DND-41 (cell line): ENCODE measurements at regions not wholly inside any gene's neighbourhood (a gene's known extent, or its start where the extent isn't known, plus 50 kb on each side); places are given as distances from the start of the nearest gene placed in this dataset.

Experiments
- CTCF ChIP-seq: IDR thresholded peaks from 2 replicates; pipeline ENCODE4 v1.5.1; 2012; ENCODE audit warnings: borderline replicate concordance, low read length, moderate library complexity, mild to moderate bottlenecking; ENCODE audit not compliant: poor library complexity, severe bottlenecking; ENCODE audit errors: extremely low read depth
- EZH2 ChIP-seq: IDR thresholded peaks from 3 replicates; pipeline ENCODE4 v1.6.1; 2012; ENCODE audit warnings: borderline replicate concordance, low read depth, mild to moderate bottlenecking, moderate library complexity, low read length, inconsistent platforms; ENCODE audit not compliant: severe bottlenecking

- TF ChIP-seq CTCF (no peak), EZH2 (no peak)
Measured at GRCh38 chr2:19632403-19632991, 269.3 kb downstream of the TTC32 start.
